DMS53 (cell line): ENCODE measurements at regions not wholly inside any gene's neighbourhood (a gene's known extent, or its start where the extent isn't known, plus 50 kb on each side); places are given as distances from the start of the nearest gene placed in this dataset.
"Not testable (repeated sequence)": the region's sequence is repeated elsewhere in the genome, so short reads cannot be mapped to it uniquely, and the experiment has no call there.

Experiments used
- DNase-seq: peaks from one replicate; lab custom pipeline; 2025; lab: John Stamatoyannopoulos, UW

GRCh38 chr5:102048940-102049339, 247.1 kb downstream of the SLCO4C1 start:
- peak; percentile 69 for DNase-seq

DNA sequence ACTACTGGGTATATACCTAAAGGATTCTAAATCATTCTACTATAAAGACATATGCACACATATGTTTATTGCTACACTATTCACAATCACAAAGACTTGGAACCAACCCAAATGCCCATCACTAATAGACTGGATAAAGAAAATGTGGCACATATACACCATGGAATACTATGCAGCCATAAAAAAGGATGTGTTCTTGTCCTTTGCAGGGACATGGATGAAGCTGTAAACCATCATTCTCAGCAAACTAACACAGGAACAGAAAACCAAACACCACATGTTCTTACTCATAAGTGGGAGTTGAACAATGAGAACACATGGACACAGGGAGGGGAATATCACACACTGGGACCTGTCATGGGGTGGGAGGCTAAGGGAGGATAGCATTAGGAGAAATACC, 249.0 kb downstream of the SLCO4C1 start:
- not testable (repeated sequence) for DNase-seq

- no peak for DNase-seq
These were observed 255.8 kb downstream of the SLCO4C1 start for GRCh38 chr5:102040326-102040725.

- DNase-seq = no peak
These were observed 259.2 kb downstream of the SLCO4C1 start for GRCh38 chr5:102036927-102037326.

DNA sequence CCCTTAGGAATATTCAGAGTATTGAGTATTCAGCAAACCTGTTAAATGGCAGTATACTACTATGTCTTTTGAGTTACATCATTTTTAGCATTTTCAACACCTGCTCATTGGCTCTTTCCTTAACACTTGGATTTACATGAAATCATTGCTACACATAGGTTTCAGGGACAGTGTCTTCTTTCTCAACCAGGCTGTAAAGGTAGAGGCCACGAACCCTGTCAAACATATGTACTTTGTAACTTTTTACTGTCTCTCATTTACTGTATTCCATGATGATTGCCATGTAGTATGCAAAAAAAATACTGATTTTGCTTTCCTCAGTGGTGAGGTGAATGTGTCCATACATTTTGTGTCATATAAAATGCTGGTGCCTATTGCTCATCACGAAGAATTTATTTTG, 264.4 kb downstream of the SLCO4C1 start:
- DNase-seq = no peak

DNA sequence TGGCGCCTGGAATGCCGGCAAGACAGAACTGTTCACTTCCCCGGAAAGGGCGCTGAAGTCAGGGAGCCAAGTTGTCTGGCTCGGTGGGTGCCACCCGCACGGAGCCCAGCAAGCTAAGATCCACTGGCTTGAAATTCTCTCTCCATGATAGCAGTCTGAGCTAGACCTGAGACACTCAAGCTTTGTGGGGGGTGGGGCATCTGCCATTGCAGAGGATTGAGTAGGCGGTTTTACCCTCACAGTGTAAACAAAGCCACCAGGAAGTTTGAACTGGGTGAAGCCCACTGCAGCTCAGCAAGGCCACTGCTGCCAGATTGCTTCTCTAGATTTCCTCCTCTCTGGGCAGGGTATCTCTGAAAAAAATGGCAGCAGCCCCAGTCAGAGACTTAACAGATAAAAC, 277.4 kb downstream of the SLCO4C1 start:
- peak; percentile 10 for DNase-seq

DNA sequence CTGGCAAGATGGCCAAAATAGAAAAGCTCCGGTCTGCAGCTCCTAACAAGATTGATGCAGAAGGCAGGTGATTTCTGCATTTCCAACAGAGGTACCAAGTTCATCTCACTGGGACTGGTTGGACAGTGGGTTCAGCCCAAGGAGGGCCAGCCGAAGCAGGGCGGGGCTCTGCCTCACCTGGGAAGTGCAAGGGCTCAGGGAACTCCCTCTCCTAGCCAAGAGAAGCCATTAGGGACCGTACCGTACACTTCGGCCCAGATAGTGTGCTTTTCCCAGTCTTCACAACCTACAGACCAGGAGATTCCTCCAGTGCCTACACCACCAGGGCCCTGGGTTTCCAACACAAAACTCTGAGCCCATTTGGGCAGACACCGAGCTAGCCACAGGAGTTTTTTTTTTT, 277.8 kb downstream of the SLCO4C1 start:
- DNase-seq = no peak

DNA sequence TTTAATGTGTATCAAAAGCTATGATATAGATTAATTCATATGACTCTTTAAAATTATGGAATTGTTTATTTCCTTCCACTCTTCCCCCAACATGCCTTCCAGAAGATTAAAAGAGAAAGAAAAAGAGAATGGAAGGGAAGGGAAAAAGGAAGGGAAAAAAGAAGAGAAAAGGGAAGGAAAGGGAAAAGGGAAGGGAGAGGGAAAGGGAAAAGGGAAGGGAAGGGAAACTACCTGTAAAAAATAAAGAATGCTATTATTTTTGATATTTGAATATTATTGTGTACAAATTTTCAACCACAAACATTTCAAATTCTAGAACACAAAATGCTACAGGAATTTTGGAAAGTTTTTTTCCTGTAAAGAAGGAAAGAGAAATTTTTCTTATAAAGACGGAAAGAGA, 281.7 kb downstream of the SLCO4C1 start:
- DNase-seq = no peak

- no peak for DNase-seq
These were observed 285.4 kb downstream of the SLCO4C1 start for GRCh38 chr5:102010644-102011043.

DNA sequence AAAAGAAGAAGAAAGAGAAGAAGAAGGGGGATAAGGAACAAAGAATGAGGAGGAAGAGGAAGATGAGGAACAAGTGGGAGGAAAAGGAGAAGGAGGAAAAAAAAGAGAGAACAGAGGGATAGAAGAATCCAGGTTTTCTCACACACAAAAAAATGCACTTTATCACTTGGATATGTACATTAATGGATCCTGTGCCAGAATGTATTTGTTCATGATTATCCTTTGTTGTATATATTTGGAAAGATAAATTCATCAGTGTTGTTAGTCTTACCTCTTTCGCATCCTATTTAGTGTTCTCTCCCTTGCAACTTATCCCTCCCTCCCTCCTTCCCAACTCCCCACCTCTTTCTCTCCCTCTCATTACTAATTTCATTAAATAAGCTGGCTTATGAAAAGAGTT, 298.8 kb downstream of the SLCO4C1 start:
- DNase-seq = no peak

DNA sequence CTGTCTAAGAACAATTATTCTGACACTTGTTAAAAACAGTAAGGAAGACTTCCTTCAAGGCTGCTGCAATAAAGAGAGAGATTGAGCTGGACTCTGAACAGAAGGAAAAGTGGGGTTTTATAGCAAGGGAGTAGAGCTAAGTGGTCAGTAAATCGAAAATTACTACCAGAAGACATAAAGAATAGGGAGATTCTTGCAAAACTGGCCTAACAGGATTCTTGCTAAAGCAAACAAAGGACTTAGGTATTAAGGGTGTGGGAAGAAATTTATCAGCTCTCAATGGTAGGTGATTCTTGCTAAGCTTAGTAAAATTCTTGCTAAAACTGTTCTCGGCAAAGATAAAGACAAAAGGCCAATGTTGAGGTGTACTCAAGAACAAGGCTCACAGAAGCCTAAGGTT, 300.5 kb downstream of the SLCO4C1 start:
- peak; percentile 85 for DNase-seq

- peak; percentile 71 for DNase-seq
These were observed 304.6 kb downstream of the SLCO4C1 start for GRCh38 chr5:101991486-101991885.

- no peak for DNase-seq
These were observed 306.4 kb downstream of the SLCO4C1 start for GRCh38 chr5:101989659-101990058.

GRCh38 chr5:101977729-101978345, 318.2 kb downstream of the SLCO4C1 start:
- DNase-seq = peak; percentile 91

DNA sequence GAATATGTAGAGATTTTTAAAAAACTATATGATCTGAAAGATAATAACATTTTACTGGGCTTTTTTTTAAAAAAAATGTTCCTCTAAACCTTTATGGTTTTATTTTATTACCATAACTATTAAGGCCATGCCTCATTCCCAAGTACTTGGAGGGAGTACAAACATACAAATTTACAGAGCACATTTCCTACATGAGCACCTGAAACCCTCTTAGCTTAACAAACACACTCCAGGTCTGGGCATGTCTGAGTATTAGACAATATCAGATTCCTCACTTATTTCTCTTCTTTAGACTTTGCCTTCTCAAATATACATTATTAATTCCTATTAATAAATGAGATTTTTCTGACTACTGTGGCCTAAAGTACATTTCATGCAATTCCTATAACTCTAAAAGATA, 319.2 kb downstream of the SLCO4C1 start:
- DNase-seq = peak; percentile 67

GRCh38 chr5:101969742-101970141, 326.3 kb downstream of the SLCO4C1 start:
- DNase-seq = peak; percentile 21

- no peak for DNase-seq
These were observed 329.6 kb downstream of the SLCO4C1 start for GRCh38 chr5:101966476-101966875.

GRCh38 chr5:101955891-101956290, 340.2 kb downstream of the SLCO4C1 start:
- DNase-seq = no peak

DNA sequence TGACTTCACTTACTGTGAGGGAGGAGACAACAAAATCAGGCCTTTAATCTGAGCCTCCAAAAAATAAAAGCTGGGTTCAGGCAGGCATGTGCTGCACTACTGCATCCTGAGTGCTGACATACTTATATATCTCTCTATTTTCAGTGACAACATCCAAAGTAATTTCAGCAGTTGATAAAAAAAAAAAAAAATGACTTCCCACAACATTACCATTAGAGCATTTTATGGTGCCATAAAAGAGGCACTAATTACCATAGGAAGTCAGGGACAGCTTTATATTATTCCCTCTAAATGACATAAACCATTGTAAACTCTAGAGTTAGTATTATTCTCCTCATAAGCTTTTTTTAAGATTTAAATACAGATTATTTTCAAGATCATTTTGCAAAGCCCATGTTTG, 346.1 kb downstream of the SLCO4C1 start:
- DNase-seq = no peak

GRCh38 chr5:101948615-101949014, 347.5 kb downstream of the SLCO4C1 start:
- DNase-seq = no peak

- peak; percentile 23 for DNase-seq
These were observed 352.3 kb downstream of the SLCO4C1 start for GRCh38 chr5:101943784-101944183.

GRCh38 chr5:101942321-101942882, 353.7 kb downstream of the SLCO4C1 start:
- DNase-seq = peak; percentile 76

GRCh38 chr5:101937041-101937440, 359.0 kb downstream of the SLCO4C1 start:
- no peak for DNase-seq

DNA sequence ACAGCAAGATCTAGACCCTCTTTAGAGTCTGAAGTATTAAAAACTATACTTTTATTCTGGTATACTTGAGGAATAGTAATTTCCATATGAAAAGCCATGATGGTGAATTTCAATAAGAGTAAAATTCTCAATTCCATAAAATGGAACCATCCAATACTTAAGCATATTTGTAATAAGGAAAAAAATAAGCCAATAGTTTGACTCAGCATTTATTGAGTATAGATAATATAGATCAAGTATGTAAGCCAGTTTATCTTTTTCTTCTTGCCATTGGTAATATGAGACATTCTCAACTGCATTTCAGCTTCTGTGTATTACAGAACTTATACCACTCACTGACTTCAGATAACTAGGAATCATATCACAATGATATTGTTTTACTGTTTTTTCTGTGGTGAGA, 361.0 kb downstream of the SLCO4C1 start:
- DNase-seq = no peak
